IMR-90 (cell line): ENCODE measurements at regions not wholly inside any gene's neighbourhood (a gene's known extent, or its start where the extent isn't known, plus 50 kb on each side); places are given as distances from the start of the nearest gene placed in this dataset.

Experiments
- BHLHE40 ChIP-seq: fragments of 150-350 bp; IDR thresholded peaks from 2 replicates; pipeline ENCODE4 v1.6.1; 2016; ENCODE audit warnings: mild to moderate bottlenecking, low read depth, low read length
- POLR2A ChIP-seq: IDR thresholded peaks from 2 replicates; pipeline ENCODE4 v1.6.1; 2012; ENCODE audit warnings: mild to moderate bottlenecking, low read depth, low read length
- RFX5 ChIP-seq: IDR thresholded peaks from 2 replicates; pipeline ENCODE4 v1.8.0; 2012; ENCODE audit warnings: low read depth, mild to moderate bottlenecking, low read length, moderate library complexity
- TF ChIP-seq, protein P1 (sequence below): conservative IDR thresholded peaks from 2 replicates; pipeline ENCODE4 v1.5.1; 2012; ENCODE audit warnings: mild to moderate bottlenecking, low read depth, low read length, improper control_type of control experiment

DNA sequence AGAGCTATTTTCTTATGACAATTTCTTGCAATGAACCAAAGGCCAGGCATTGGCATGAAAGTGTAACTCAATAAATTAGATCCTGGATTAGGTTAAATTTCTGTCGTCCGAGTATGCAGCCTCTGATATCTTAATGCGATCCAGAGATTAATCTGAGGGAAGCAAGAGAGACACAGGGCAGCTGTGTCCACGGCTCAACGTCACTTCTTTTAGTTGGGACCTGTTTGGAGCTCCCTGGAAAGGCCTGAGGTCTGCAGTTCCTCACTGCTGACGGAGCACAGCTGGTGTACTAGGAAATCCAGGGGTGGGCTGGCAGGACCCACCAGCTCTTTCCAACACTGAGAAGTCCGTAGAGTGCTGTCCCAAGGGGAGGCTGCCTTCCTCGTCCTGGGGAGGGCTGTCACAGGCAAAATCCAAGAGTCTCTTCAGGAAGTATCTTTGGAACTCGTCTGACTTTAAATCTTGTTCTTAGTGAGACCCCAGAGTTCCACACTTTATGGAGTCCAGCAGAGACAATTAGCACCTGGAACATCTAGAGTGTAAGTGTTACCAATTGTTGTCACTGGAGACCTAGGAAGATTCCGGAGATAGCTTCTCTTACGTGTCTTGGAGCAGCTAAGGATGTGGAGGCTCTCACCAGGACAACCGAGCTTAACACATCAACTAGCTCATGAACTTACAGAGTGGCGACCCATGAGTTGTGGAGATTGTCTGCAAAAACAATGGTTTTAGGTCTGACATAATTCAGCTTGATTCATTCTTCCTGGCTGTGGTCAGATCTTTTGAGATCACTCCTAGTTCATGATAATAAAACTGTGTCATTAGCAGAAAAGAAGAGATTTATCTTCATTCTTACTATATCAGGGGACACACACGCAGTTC lies 173.7 kb downstream of the ACKR3 start:
- TF ChIP-seq, protein P1, sequence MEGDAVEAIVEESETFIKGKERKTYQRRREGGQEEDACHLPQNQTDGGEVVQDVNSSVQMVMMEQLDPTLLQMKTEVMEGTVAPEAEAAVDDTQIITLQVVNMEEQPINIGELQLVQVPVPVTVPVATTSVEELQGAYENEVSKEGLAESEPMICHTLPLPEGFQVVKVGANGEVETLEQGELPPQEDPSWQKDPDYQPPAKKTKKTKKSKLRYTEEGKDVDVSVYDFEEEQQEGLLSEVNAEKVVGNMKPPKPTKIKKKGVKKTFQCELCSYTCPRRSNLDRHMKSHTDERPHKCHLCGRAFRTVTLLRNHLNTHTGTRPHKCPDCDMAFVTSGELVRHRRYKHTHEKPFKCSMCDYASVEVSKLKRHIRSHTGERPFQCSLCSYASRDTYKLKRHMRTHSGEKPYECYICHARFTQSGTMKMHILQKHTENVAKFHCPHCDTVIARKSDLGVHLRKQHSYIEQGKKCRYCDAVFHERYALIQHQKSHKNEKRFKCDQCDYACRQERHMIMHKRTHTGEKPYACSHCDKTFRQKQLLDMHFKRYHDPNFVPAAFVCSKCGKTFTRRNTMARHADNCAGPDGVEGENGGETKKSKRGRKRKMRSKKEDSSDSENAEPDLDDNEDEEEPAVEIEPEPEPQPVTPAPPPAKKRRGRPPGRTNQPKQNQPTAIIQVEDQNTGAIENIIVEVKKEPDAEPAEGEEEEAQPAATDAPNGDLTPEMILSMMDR, result no peak
- no peak for TF ChIP-seq BHLHE40
- no peak for TF ChIP-seq POLR2A
- TF ChIP-seq RFX5, result no peak
